ENCODE measurements at regions not wholly inside any gene's neighbourhood (a gene's known extent, or its start where the extent isn't known, plus 50 kb on each side); places are given as distances from the start of the nearest gene placed in this dataset.

GRCh38 chr18:39350945-39351344, 1785.3 kb upstream of the CELF4 start:
- no peaks in the 10 kb centered on the region for H3K9me3 ChIP-seq (replicated peaks; ENCODE audit: control insufficient read depth, insufficient read depth, low read length)
- ChIA-PET POLR2A (no interaction called here), CTCF (no interaction called here), SMC1A (ENCODE audit: uncharacterized antibody, unreplicated experiment) (no interaction called here), RAD21 (ENCODE audit: unreplicated experiment) (no interaction called here)
- in situ Hi-C loops (cut with MboI) (no loop called here), intact Hi-C loops (cut with micrococcal nuclease; ENCODE audit: unreplicated experiment) (no loop called here)
- DNase-seq (ENCODE audit: low read depth, low spot score) (no peak), ATAC-seq (no peak), FAIRE-seq (no peak)
- no peaks in the 10 kb centered on the region for H3K36me3 ChIP-seq (ENCODE audit: control insufficient read depth in 2 of 2, insufficient read depth in 2 of 2, low read length in 1 of 2)
- no peak overlapping the region for H2AFZ ChIP-seq (ENCODE audit: control insufficient read depth, low read depth, low read length)
- H3K9ac ChIP-seq (ENCODE audit: control insufficient read depth, insufficient read depth, low read length): no peak overlapping the region
- TF ChIP-seq SRF (IDR thresholded peaks at IDR 0.05; ENCODE audit: low read depth in 2 of 2, low read length in 2 of 2) (no peak), ZBED1 (IDR thresholded peaks at IDR 0.05; ENCODE audit: borderline replicate concordance) (no peak), ZBTB40 (IDR thresholded peaks at IDR 0.05; ENCODE audit: borderline replicate concordance) (no peak), IKZF2 (IDR thresholded peaks at IDR 0.05) (no peak), SREBF2 (IDR thresholded peaks at IDR 0.05; ENCODE audit: low read length) (no peak), ZNF24 (IDR thresholded peaks at IDR 0.05) (no peak), SIX5 (IDR thresholded peaks at IDR 0.05; ENCODE audit: low read depth, low read length, severe bottlenecking) (no peak), IRF3 (IDR thresholded peaks at IDR 0.05) (no peak), CTCF (IDR thresholded peaks at IDR 0.05 in 2 of 3, conservative IDR thresholded peaks at IDR 0.05 in 1 of 3; ENCODE audit: control insufficient read depth in 2 of 3, extremely low read depth in 1 of 3, insufficient read depth in 1 of 3, low read depth in 3 of 3, low read length in 3 of 3) (no peak), NFYA (IDR thresholded peaks at IDR 0.05; ENCODE audit: borderline replicate concordance, low read depth, low read length) (no peak), RAD21 (IDR thresholded peaks at IDR 0.05; ENCODE audit: insufficient read depth, low read depth, low read length) (no peak), POLR2AphosphoS5 (IDR thresholded peaks at IDR 0.05; ENCODE audit: low read length) (no peak), MTA2 (IDR thresholded peaks at IDR 0.05; ENCODE audit: low read depth) (no peak)
- TF ChIP-seq, protein P1, sequence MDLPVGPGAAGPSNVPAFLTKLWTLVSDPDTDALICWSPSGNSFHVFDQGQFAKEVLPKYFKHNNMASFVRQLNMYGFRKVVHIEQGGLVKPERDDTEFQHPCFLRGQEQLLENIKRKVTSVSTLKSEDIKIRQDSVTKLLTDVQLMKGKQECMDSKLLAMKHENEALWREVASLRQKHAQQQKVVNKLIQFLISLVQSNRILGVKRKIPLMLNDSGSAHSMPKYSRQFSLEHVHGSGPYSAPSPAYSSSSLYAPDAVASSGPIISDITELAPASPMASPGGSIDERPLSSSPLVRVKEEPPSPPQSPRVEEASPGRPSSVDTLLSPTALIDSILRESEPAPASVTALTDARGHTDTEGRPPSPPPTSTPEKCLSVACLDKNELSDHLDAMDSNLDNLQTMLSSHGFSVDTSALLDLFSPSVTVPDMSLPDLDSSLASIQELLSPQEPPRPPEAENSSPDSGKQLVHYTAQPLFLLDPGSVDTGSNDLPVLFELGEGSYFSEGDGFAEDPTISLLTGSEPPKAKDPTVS (IDR thresholded peaks at IDR 0.05; ENCODE audit: low read depth, low read length): no peak
- TF ChIP-seq, protein P2, sequence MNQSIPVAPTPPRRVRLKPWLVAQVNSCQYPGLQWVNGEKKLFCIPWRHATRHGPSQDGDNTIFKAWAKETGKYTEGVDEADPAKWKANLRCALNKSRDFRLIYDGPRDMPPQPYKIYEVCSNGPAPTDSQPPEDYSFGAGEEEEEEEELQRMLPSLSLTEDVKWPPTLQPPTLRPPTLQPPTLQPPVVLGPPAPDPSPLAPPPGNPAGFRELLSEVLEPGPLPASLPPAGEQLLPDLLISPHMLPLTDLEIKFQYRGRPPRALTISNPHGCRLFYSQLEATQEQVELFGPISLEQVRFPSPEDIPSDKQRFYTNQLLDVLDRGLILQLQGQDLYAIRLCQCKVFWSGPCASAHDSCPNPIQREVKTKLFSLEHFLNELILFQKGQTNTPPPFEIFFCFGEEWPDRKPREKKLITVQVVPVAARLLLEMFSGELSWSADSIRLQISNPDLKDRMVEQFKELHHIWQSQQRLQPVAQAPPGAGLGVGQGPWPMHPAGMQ (IDR thresholded peaks at IDR 0.05; ENCODE audit: borderline replicate concordance): no peak
- H3K79me2 ChIP-seq (ENCODE audit: control insufficient read depth, insufficient read depth, low read length): no peaks in the 10 kb centered on the region
- H3K27me3 ChIP-seq (replicated peaks in 1 of 2; ENCODE audit: control insufficient read depth in 2 of 2, insufficient read depth in 2 of 2, low read length in 1 of 2): no peaks in the 10 kb centered on the region
- WGBS (ENCODE audit: insufficient coverage, insufficient replicate concordance, low lambda C conversion rate, missing lambda C conversion rate): 3% methylated on average over 2 of the region's 2 CpGs
- H3K4me1 ChIP-seq (ENCODE audit: control insufficient read depth, insufficient read depth, low read length): no peaks in the 10 kb centered on the region
- no peak overlapping the region for H3K27ac ChIP-seq (ENCODE audit: control insufficient read depth, insufficient read depth)
- no peak overlapping the region for H3K4me2 ChIP-seq (ENCODE audit: control insufficient read depth, insufficient read depth)
- H3K4me3 ChIP-seq: no peak overlapping the region
- no peaks in the 10 kb centered on the region for H4K20me1 ChIP-seq (ENCODE audit: control insufficient read depth, insufficient read depth)
- BruUV-seq (replicated peaks): no TSS peak

Data from GM12878 (cell line).